Stimulated activated CD8-positive, alpha-beta memory T cell treated with anti-CD3 and anti-CD28 coated beads, Interleukin-12 subunit alpha, Interleukin-12 subunit beta, amount 100 ng/mL, for 24 hours (primary cell): ENCODE measurements at regions not wholly inside any gene's neighbourhood (a gene's known extent, or its start where the extent isn't known, plus 50 kb on each side); places are given as distances from the start of the nearest gene placed in this dataset.
"Not testable (repeated sequence)": the region's sequence is repeated elsewhere in the genome, so short reads cannot be mapped to it uniquely, and the experiment has no call there.

ENCODE experiments used
- DNase-seq: peaks from one replicate; pipeline ENCODE4 v3.0.0-alpha.2; 2020; ENCODE audit errors: extremely low read depth

DNA sequence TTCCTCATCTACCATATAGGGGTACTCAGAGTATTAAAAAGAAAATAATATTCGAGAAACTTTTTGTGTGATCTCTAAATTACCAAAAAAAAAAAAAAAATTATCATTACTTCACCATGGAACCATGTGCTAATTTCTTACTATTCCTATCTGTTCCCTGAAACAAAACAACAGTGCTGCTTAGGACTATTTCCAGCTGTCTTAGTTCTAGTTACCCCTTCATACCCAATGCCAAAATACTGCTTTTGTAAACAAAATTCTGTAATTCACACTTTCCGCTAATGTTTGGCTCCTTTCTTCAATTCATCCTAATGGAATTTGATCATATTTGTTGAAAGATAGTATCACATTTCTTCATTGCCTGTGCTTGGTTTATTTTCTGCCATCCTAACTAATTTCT lies 470.2 kb downstream of the BTG1 start:
- DNase-seq: no peak

DNA sequence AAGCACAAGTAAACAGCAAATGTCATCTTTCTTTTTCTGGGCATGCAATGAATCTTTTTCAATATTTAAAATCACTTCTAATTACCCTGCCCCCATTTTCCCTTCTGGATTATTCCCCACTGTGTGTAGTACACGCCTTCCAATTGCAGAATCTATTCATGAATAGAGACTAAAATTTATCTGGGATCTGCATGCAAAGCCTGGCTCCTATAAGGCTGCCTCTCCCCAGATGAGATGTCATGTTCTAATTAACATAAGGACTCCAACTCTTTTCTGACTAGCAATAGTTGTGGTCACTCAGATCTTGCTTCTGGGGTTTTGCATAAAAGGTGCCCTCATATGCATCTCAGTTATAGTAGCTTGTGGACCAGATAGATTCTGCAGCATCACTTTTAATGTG lies 473.5 kb downstream of the BTG1 start:
- DNase-seq: no peak

DNA sequence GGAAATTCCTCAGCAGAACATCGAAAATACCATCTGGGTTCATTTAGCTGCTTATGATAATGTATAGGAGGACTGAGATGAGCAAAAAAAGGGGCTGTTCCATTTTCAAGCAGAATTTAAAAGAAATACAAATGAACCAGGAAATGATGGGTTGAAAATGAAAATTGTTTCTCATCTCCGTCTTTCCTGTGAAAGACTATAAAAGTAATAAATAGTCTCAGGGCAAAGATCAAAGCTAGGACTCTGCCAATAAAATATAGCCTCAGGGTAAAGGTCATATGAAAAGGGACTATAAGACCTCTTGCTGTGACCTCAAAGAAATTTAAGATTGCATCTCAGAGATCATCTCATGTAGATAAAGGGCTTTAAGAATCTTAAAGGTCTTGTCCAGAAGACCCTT lies 478.0 kb downstream of the BTG1 start:
- DNase-seq: no peak

DNA sequence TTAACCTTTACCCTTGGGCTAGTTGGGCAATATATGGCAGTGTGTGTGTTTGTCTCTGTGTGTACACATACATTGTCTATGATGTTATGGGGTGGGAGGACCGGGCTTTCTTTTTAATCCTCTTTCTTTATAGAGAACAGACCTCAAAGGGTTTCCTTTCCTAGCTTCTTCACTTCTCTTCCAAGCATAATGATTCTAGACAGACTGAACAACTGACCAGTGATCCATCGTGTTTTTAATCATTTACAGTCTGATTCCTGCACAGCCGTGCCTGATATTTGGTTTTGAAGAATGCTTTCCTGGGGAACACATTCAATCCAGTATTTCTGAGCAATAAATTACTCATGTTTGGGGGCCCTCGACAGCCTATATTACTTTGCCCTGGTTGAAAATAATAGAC lies 481.1 kb upstream of the DCN start:
- DNase-seq: no peak

DNA sequence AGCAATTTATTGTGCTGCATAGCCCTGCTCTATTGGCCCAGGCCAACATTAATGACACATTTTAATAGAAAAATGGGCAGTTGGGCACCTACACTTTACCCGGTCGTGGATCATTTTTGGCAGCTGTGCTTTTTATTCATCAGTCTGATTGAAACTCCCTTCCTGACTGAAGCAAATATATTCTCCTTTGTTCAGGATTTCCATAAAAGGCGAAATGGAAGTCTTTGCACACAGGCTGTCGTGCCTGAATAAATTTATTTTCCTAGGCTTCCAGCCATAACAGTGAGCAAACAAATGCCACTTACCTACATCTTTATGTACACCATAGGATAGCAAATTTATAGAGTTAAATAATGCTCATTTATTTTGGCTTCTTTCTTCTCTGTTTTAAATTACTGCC lies 480.7 kb upstream of the DCN start:
- DNase-seq: no peak

- DNase-seq: no peak
These were observed 479.4 kb upstream of the DCN start for GRCh38 chr12:91662021-91662420.

DNA sequence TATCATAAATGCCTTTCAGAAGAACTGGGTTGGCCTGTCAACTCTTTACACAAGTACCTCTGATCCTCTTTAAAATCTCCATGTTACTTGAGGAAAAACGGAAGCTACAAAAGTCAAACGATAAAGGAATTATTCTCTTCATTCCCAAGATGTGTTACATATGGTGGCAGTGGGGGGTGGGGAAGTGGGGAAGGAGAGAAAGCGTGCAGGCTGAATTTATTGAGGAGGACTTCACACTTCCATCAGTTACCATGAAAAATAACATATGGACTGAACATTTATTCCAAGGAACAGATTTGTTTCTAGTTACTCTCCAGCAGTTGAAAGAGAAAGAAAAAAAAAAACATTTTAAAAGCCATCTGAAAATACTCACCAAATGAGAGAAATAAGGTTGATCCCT lies 474.4 kb upstream of the DCN start:
- no peak for DNase-seq

- no peak for DNase-seq
These were observed 473.3 kb upstream of the DCN start for GRCh38 chr12:91655966-91656365.

GRCh38 chr12:91654087-91654486 lies 471.5 kb upstream of the DCN start:
- no peak for DNase-seq

- DNase-seq: no peak
These were observed 469.1 kb upstream of the DCN start for GRCh38 chr12:91651728-91652127.

- no peak for DNase-seq
These were observed 461.1 kb upstream of the DCN start for GRCh38 chr12:91643763-91644162.

DNA sequence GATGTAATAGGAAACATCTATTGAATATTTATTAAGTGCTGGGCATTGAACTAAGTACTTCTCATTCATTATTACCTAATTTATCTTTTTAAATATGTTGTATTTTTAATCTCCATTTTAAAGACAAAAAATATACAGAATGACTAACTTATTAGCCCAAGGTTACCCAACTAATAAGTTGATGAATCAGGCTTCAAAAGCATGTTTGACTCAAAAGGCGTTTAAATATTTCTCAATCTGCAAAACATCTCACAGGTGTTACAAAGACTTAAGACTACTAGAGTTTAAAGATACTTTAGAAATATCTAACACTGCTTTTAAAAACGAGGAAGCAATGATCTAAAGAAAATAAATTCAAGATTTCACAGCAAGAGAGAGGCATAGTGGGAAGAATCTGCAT lies 457.4 kb upstream of the DCN start:
- no peak for DNase-seq

GRCh38 chr12:91639327-91639726 lies 456.7 kb upstream of the DCN start:
- DNase-seq: no peak

DNA sequence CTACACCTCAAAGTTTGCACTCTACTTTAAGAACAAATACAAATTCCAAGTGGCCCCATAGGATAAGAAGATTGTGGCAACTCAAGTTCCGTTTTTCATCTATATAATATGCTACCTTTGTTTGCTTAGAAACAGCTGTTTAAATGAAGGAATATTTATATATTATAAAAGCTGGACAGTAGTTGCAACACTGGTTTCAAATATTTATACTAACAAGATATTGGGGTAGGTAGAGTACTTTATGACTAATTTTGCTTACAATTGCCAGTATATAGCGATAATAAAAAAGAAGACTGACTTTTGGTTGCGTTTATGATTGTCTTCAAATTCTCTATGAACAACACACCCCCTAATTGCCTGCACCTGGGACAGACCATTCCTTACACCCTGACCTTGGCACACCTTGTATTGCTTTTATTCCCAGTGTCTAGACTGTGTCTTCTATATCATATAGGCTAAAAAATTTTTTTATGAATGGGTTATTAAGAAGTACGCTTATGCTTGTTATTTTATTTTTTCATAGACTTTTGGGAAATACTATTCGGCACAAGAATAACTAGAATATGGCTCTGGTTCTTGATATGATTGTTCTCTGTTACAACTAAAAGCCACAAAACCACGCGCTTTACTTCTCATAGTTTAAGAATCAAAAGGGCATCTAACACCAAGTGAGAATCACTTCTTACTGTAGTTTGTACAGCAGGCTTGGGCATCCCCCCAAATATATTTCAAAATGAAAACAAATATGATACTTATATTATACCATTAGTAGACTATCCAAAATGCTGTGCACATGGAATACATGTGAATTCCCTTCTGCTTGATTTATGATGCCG lies 455.4 kb upstream of the DCN start:
- no peak for DNase-seq

GRCh38 chr12:91636721-91637120 lies 454.1 kb upstream of the DCN start:
- no peak for DNase-seq

GRCh38 chr12:91634386-91634713 lies 451.7 kb upstream of the DCN start:
- not testable (repeated sequence) for DNase-seq

DNA sequence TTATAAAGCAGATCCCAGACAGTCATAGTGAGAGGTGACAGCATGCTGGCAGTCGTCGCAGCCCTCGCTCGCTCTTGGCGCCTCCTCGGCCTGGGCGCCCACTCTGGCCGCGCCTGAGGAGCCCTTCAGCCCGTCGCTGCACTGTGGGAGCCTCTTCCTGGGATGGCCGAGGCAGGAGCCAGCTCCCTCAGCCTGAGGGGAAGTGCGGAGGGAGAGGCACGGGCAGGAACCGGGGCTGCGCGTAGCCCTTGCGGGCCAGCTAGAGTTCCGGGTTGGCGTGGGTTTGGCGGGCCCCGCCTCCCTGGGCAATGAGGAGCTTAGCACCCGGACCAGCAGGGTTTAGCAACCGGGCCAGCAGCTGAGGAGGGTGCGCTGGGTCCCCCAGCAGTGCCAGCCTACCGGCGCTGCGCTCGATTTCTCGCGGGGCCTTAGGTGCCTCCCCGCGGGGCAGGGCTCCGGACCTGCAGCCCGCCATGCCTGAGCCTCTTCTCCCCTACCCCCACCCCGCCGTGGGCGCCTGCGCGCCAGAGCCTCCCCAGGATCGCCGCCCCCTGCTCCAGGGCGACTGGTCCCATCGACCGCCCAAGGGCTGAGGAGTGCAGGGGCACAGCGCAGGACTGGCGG lies 451.2 kb upstream of the DCN start:
- no peak for DNase-seq

GRCh38 chr12:91633206-91633605 lies 450.6 kb upstream of the DCN start:
- no peak for DNase-seq

DNA sequence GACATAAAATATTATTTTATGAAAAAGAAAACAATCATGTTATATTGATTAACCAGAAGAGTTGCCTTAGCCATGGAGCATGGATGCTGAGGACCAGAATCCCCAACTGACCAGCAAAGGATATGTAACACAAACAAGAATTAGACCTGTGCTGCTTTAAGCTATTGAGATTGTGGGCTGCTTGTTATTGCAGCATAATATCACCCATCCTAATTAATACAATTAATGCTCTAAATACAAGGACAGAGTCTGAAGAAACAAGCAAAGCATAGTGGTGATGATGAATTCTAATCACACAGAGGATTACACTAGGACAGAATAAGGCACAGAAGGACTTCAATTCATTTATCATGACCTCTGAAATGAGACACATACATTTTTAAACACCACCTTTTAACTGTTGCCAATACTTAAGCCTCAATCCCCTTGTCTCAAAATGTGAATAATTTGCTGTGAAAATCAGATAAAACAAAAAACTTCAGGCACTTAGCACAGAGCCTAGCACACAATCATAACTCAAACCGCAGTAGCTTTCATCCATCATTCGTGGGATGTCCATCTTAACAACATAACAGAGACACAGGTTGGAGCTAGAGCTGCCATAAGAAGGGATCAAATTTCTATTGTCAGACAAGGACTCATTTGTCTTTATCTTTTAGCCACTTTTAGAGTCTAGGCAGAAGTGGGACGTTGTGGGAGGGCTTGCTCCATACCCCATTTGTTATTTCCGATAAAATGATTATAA lies 449.6 kb upstream of the DCN start:
- no peak for DNase-seq

DNA sequence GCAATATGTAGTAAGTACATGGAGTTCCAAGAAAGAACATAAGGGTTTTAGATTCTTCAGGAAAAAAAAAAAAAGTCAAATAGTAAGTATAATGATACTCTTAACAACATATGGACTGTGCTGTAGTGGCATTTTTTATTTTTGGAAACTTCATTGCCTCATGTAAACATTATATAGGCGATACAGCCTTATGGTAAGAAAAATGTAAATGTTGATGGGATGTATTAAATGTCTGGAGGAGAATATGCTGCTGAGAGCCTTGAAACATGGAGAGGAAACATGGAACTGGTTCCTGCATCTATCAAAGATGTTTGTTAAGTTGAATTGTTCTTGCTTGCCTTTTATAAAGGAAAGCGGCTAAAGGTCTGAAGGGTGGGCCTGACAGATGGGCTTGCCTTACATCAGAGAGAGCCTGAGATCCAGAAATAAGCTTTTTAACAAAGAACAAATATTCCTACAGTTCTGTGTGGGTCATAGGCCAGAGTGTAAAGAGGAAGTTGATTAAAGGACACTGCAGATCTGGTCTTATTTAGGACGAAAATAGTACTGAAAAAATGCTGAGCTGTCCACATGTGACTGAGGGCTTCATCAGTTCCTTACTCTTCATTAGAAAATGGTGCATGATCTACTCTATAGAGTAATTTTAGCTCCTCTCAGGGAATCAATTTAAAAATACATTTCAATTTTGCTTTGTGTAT lies 448.1 kb upstream of the DCN start:
- DNase-seq: no peak

DNA sequence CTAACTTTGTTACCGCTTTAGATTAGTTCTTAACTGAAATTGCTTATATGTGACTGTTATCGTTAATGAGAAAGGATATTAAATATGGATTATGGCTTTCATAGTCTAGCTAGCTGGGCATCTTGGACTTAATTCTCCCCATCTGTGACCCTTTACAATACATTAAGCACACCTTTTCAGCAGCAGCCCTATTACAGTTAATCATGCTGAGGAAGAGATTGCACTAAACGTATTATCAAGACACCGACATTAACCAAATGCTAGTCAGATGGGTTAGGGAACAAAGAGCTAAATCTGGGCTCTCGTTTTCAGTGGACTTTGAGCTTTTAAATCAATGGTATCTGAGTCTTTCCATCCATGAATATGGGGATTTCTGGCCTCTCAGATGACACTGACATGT lies 447.5 kb upstream of the DCN start:
- DNase-seq: no peak

GRCh38 chr12:91629440-91629839 lies 446.8 kb upstream of the DCN start:
- DNase-seq: no peak
